CD14-positive monocyte (primary cell): ENCODE measurements at regions not wholly inside any gene's neighbourhood (a gene's known extent, or its start where the extent isn't known, plus 50 kb on each side); places are given as distances from the start of the nearest gene placed in this dataset.
"Not testable (repeated sequence)": the region's sequence is repeated elsewhere in the genome, so short reads cannot be mapped to it uniquely, and the experiment has no call there.

Source experiments
- DNase-seq, 3 donors: peaks; one replicate each; pipeline ENCODE4 v3.0.0-alpha.2; 2011 to 2022
- H2AFZ ChIP-seq: 2 replicates; pipeline ENCODE4 v1.6.0; 2012; ENCODE audit warnings: mild to moderate bottlenecking, low read depth, low read length, inconsistent platforms; ENCODE audit not compliant: insufficient read depth, poor library complexity, severe bottlenecking
- H3K27ac ChIP-seq, 2 donors: 1 replicate in 1 of 2; 2 replicates in 1 of 2; pipeline ENCODE4 v1.5.1; 2012 to 2013; ENCODE audit warnings: low read length in 2 of 2, control low read depth in 1 of 2, inconsistent platforms in 1 of 2, low read depth in 1 of 2, mild to moderate bottlenecking in 1 of 2
- H3K27me3 ChIP-seq, 2 donors: one replicate each; pipeline versions ENCODE4 v1.6.0 to v1.6.1; 2011 to 2013; ENCODE audit warnings: low read length in 2 of 2; ENCODE audit not compliant: control insufficient read depth in 2 of 2, insufficient read depth in 2 of 2
- H3K36me3 ChIP-seq, 2 donors: replicated peaks in 1 of 2; 1 replicate in 1 of 2; 2 replicates in 1 of 2; pipeline versions ENCODE4 v1.5.1 to v1.6.1; 2012 to 2013; ENCODE audit warnings: low read length in 2 of 2, control low read depth in 1 of 2, inconsistent platforms in 1 of 2, mild to moderate bottlenecking in 1 of 2; ENCODE audit not compliant: insufficient read depth in 2 of 2, control insufficient read depth in 1 of 2
- H3K4me1 ChIP-seq, 2 donors: 1 replicate in 1 of 2; 2 replicates in 1 of 2; pipeline versions ENCODE4 v1.5.1 to v1.6.1; 2012 to 2013; ENCODE audit warnings: low read length in 2 of 2, control low read depth in 1 of 2, inconsistent platforms in 1 of 2, mild to moderate bottlenecking in 1 of 2, moderate library complexity in 1 of 2; ENCODE audit not compliant: insufficient read depth in 2 of 2, control insufficient read depth in 1 of 2
- H3K4me2 ChIP-seq: replicated peaks from 2 replicates; pipeline ENCODE3; 2012; ENCODE audit warnings: low read length, moderate library complexity, mild to moderate bottlenecking; ENCODE audit not compliant: poor library complexity, severe bottlenecking; ENCODE audit errors: extremely low read depth
- H3K4me3 ChIP-seq, 3 experiments: fragments of 200-600 bp in 1 of 3; sonication (generic) in 1 of 3; replicated peaks in 1 of 3; 1 replicate in 2 of 3; 2 replicates in 1 of 3; pipeline ENCODE4 v1.5.1; 2011 to 2013; ENCODE audit warnings: low read length in 3 of 3, mild to moderate bottlenecking in 3 of 3, control low read depth in 2 of 3, low read depth in 2 of 3, inconsistent platforms in 1 of 3, moderate library complexity in 1 of 3
- H3K79me2 ChIP-seq: 2 replicates; pipeline ENCODE4 v1.6.0; 2012; ENCODE audit warnings: mild to moderate bottlenecking, control low read depth, inconsistent platforms, low read length, moderate library complexity; ENCODE audit not compliant: insufficient read depth
- H3K9ac ChIP-seq: 2 replicates; pipeline ENCODE4 v1.6.0; 2017; ENCODE audit warnings: low read length, mild to moderate bottlenecking; ENCODE audit not compliant: insufficient read depth, poor library complexity, severe bottlenecking
- H3K9me3 ChIP-seq, 2 donors: replicated peaks in 1 of 2; 1 replicate in 1 of 2; 2 replicates in 1 of 2; pipeline versions ENCODE4 v1.5.1 to v1.6.1; 2012 to 2013; ENCODE audit warnings: low read length in 2 of 2, control low read depth in 1 of 2; ENCODE audit not compliant: control insufficient read depth in 1 of 2, insufficient read depth in 1 of 2
- H4K20me1 ChIP-seq: 2 replicates; pipeline ENCODE4 v1.6.0; 2012; ENCODE audit warnings: mild to moderate bottlenecking, low read length, control low read depth, moderate library complexity; ENCODE audit not compliant: insufficient read depth
- H3K27ac Mint-ChIP-seq, 7 donors: one replicate each; pipeline ENCODE4 v1.8.0; 2020; ENCODE audit warnings: mild to moderate bottlenecking in 7 of 7, mixed read lengths in 7 of 7, moderate library complexity in 6 of 7, inconsistent platforms in 2 of 7
- H3K27me3 Mint-ChIP-seq, 3 donors: one replicate each; pipeline ENCODE4 v1.8.0; 2021 to 2022; ENCODE audit warnings: low read depth in 3 of 3, mild to moderate bottlenecking in 3 of 3, mixed read lengths in 3 of 3, moderate library complexity in 3 of 3, inconsistent platforms in 1 of 3
- H3K36me3 Mint-ChIP-seq, 2 donors: one replicate each; pipeline ENCODE4 v1.8.0; 2020; ENCODE audit warnings: mixed read lengths in 2 of 2, inconsistent platforms in 1 of 2, mild to moderate bottlenecking in 1 of 2
- H3K4me1 Mint-ChIP-seq: one replicate; pipeline ENCODE4 v1.8.0; 2020; ENCODE audit warnings: mild to moderate bottlenecking, mixed read lengths
- H3K4me3 Mint-ChIP-seq, 2 donors: one replicate each; pipeline ENCODE4 v1.8.0; 2020; ENCODE audit warnings: mild to moderate bottlenecking in 2 of 2, mixed read lengths in 2 of 2, moderate library complexity in 1 of 2
- H3K9me3 Mint-ChIP-seq, 7 donors: one replicate each; pipeline ENCODE4 v1.8.0; 2020 to 2022; ENCODE audit warnings: mixed read lengths in 7 of 7, mild to moderate bottlenecking in 6 of 7, moderate library complexity in 6 of 7, inconsistent platforms in 2 of 7
- CTCF ChIP-seq: fragments of 200-600 bp; IDR thresholded peaks from one replicate; pipeline ENCODE4 v1.8.0; 2022; ENCODE audit warnings: antibody characterized with exemption, mild to moderate bottlenecking
- WGBS: methylation state at CpG from one replicate; pipeline ENCODE4 v1.1.5; 2013; ENCODE audit warnings: missing lambda C conversion rate; ENCODE audit not compliant: insufficient coverage; 5-methylcytosine and 5-hydroxymethylcytosine counted together
- intact Hi-C, 2 donors: fragments of 100-400 bp; cut with micrococcal nuclease; formaldehyde crosslinking; loops; one replicate each; pipeline versions ENCODE4 v1.15.0 to v1.15.1; 2023

GRCh38 chr20:30905231-30905630 is 352.2 kb upstream of the DEFB115 start:
- H3K9ac ChIP-seq, H3K36me3 ChIP-seq, H3K4me3 ChIP-seq, H2AFZ ChIP-seq, H3K27me3 Mint-ChIP-seq, intact Hi-C loops, H3K4me3 Mint-ChIP-seq, H3K4me1 ChIP-seq, H3K36me3 Mint-ChIP-seq, H3K27ac ChIP-seq, H3K27ac Mint-ChIP-seq, H3K27me3 ChIP-seq, H3K4me1 Mint-ChIP-seq, DNase-seq, H3K4me2 ChIP-seq, H3K79me2 ChIP-seq, H4K20me1 ChIP-seq: not testable (repeated sequence)
- peaks cover 35 to 68% (median 56%) of the 10 kb centered on the region in 7 donors for H3K9me3 Mint-ChIP-seq
- peaks cover 34 to 49% of the 10 kb centered on the region in 2 donors for H3K9me3 ChIP-seq
- no CpG with 5 or more reads among the region's 19 CpGs for WGBS

- Histone ChIP-seq H2AFZ (no peak overlapping the region), H3K4me1 (no peaks in the 10 kb centered on the region), H4K20me1 (no peaks in the 10 kb centered on the region), H3K9me3 (peaks cover 29 to 53% of the 10 kb centered on the region in 2 donors), H3K79me2 (no peaks in the 10 kb centered on the region), H3K4me3 (no peak overlapping the region), H3K4me2 (no peak overlapping the region), H3K27me3 (no peaks in the 10 kb centered on the region), H3K36me3 (no peaks in the 10 kb centered on the region), H3K9ac (no peak overlapping the region), H3K27ac (no peak overlapping the region)
- H3K4me1 Mint-ChIP-seq: no peaks in the 10 kb centered on the region
- H3K9me3 Mint-ChIP-seq: peaks cover 35 to 79% (median 71%) of the 10 kb centered on the region in 7 donors
- 75% methylated on average over 14 of the region's 18 CpGs for WGBS
- peaks cover 4 to 13% (median 4%) of the 10 kb centered on the region in 3 donors for H3K27me3 Mint-ChIP-seq
- H3K36me3 Mint-ChIP-seq: no peaks in the 10 kb centered on the region
- no peak for DNase-seq
- no peak overlapping the region for H3K4me3 Mint-ChIP-seq
- TF ChIP-seq CTCF: no peak
- intact Hi-C loops: no loop called here
- no peak overlapping the region for H3K27ac Mint-ChIP-seq
Measured at GRCh38 chr20:30910937-30911725, 346.3 kb upstream of the DEFB115 start.

- H3K4me3 Mint-ChIP-seq, H3K36me3 ChIP-seq, H2AFZ ChIP-seq, H3K4me1 Mint-ChIP-seq, H3K4me2 ChIP-seq, H3K27ac Mint-ChIP-seq, H3K36me3 Mint-ChIP-seq, H3K4me3 ChIP-seq, intact Hi-C loops, H3K27me3 ChIP-seq, H3K27ac ChIP-seq, H3K79me2 ChIP-seq, H3K4me1 ChIP-seq, H3K9ac ChIP-seq, H4K20me1 ChIP-seq, DNase-seq: not testable (repeated sequence)
- H3K9me3 ChIP-seq: peaks cover 26 to 45% of the 10 kb centered on the region in 2 donors
- H3K9me3 Mint-ChIP-seq: peaks cover 32 to 71% (median 64%) of the 10 kb centered on the region in 7 donors
- H3K27me3 Mint-ChIP-seq: peaks cover 4 to 13% (median 6%) of the 10 kb centered on the region in 3 donors
- WGBS: 45% methylated on average over 7 of the region's 41 CpGs
Measured at GRCh38 chr20:30911832-30912660, 345.4 kb upstream of the DEFB115 start.
